Osteoblast (primary cell): ENCODE measurements at regions not wholly inside any gene's neighbourhood (a gene's known extent, or its start where the extent isn't known, plus 50 kb on each side); places are given as distances from the start of the nearest gene placed in this dataset.

Experiments
- DNase-seq: peaks from one replicate; pipeline ENCODE4 v3.0.0; 2011; ENCODE audit warnings: low spot score, mixed read lengths; ENCODE audit not compliant: insufficient read length; ENCODE audit errors: missing footprints
- H2AFZ ChIP-seq: 2 replicates; pipeline ENCODE4 v1.6.0; 2011; ENCODE audit warnings: mild to moderate bottlenecking, low read length
- H3K27ac ChIP-seq: 2 replicates; pipeline ENCODE4 v1.5.1; 2011; ENCODE audit warnings: mild to moderate bottlenecking, low read depth, low read length, moderate library complexity
- H3K27me3 ChIP-seq: 2 replicates; pipeline ENCODE4 v1.6.0; 2012; ENCODE audit warnings: mild to moderate bottlenecking, control low read depth, inconsistent platforms, low read length, moderate library complexity; ENCODE audit not compliant: insufficient read depth
- H3K36me3 ChIP-seq: 2 replicates; pipeline ENCODE4 v1.5.1; 2011; ENCODE audit warnings: mild to moderate bottlenecking, low read length, control low read depth, moderate library complexity; ENCODE audit not compliant: insufficient read depth
- H3K4me1 ChIP-seq: 2 replicates; pipeline ENCODE4 v1.5.1; 2011; ENCODE audit warnings: mild to moderate bottlenecking, low read length, control low read depth, moderate library complexity; ENCODE audit not compliant: insufficient read depth
- H3K4me2 ChIP-seq: 2 replicates; pipeline ENCODE4 v1.6.0; 2011; ENCODE audit warnings: mild to moderate bottlenecking, low read length; ENCODE audit not compliant: insufficient read depth
- H3K4me3 ChIP-seq: fragments of 200-600 bp; sonication (generic); 3 replicates; pipeline ENCODE4 v1.5.1; 2012; ENCODE audit warnings: mild to moderate bottlenecking, low read length, inconsistent platforms; ENCODE audit not compliant: insufficient read depth
- H3K79me2 ChIP-seq: 2 replicates; pipeline ENCODE4 v1.6.0; 2012; ENCODE audit warnings: mild to moderate bottlenecking, low read length, control low read depth, inconsistent platforms; ENCODE audit not compliant: insufficient read depth
- H3K9me3 ChIP-seq: 2 replicates; pipeline ENCODE4 v1.5.1; 2011; ENCODE audit warnings: low read depth, low read length, control low read depth
- H4K20me1 ChIP-seq: 2 replicates; pipeline ENCODE4 v1.6.0; 2012; ENCODE audit warnings: mild to moderate bottlenecking, low read length, control low read depth; ENCODE audit not compliant: insufficient read depth
- CTCF ChIP-seq: IDR thresholded peaks from 2 replicates; pipeline ENCODE4 v1.5.1; 2011; ENCODE audit warnings: mild to moderate bottlenecking, low read depth, low read length, moderate library complexity; ENCODE audit errors: extremely low read depth

- Histone ChIP-seq H3K79me2 (no peaks in the 10 kb centered on the region), H2AFZ (no peak overlapping the region), H3K9me3 (no peaks in the 10 kb centered on the region), H3K4me2 (no peak overlapping the region), H3K27ac (no peak overlapping the region), H3K36me3 (no peaks in the 10 kb centered on the region), H3K4me1 (no peaks in the 10 kb centered on the region), H3K4me3 (no peak overlapping the region), H4K20me1 (no peaks in the 10 kb centered on the region), H3K27me3 (no peaks in the 10 kb centered on the region)
- TF ChIP-seq CTCF, result no peak
- no peak for DNase-seq
These were observed 110.7 kb upstream of the ZEB2 start for GRCh38 chr2:144630459-144631215.

- no peak for DNase-seq
- no peak for TF ChIP-seq CTCF
- Histone ChIP-seq H3K36me3 (no peaks in the 10 kb centered on the region), H3K79me2 (no peaks in the 10 kb centered on the region), H4K20me1 (no peaks in the 10 kb centered on the region), H3K4me2 (no peak overlapping the region), H3K4me3 (no peak overlapping the region), H3K4me1 (no peaks in the 10 kb centered on the region), H2AFZ (no peak overlapping the region), H3K27ac (no peak overlapping the region), H3K9me3 (no peaks in the 10 kb centered on the region), H3K27me3 (no peaks in the 10 kb centered on the region)
These were observed 110.0 kb upstream of the ZEB2 start for GRCh38 chr2:144629935-144630334.

- no peaks in the 10 kb centered on the region for H3K36me3 ChIP-seq
- DNase-seq, result no peak
- no peak for TF ChIP-seq CTCF
- no peaks in the 10 kb centered on the region for H3K27me3 ChIP-seq
- no peaks in the 10 kb centered on the region for H3K9me3 ChIP-seq
- no peak overlapping the region for H3K27ac ChIP-seq
- H3K4me2 ChIP-seq, result no peak overlapping the region
- peak overlapping the region; percentile 38 for H2AFZ ChIP-seq
- no peaks in the 10 kb centered on the region for H3K79me2 ChIP-seq
- no peak overlapping the region for H3K4me3 ChIP-seq
- no peaks in the 10 kb centered on the region for H4K20me1 ChIP-seq
- no peaks in the 10 kb centered on the region for H3K4me1 ChIP-seq
These were observed 108.6 kb upstream of the ZEB2 start for GRCh38 chr2:144628566-144628965.

GRCh38 chr2:144625626-144626025, 105.7 kb upstream of the ZEB2 start:
- no peaks in the 10 kb centered on the region for H3K27me3 ChIP-seq
- no peaks in the 10 kb centered on the region for H3K36me3 ChIP-seq
- no peaks in the 10 kb centered on the region for H3K4me1 ChIP-seq
- H3K4me2 ChIP-seq, result no peak overlapping the region
- no peak for DNase-seq
- no peak for TF ChIP-seq CTCF
- no peaks in the 10 kb centered on the region for H3K79me2 ChIP-seq
- no peaks in the 10 kb centered on the region for H3K9me3 ChIP-seq
- no peak overlapping the region for H2AFZ ChIP-seq
- no peak overlapping the region for H3K4me3 ChIP-seq
- no peaks in the 10 kb centered on the region for H4K20me1 ChIP-seq
- H3K27ac ChIP-seq, result no peak overlapping the region
